Eye (tissue), 1 donor: ENCODE measurements at regions not wholly inside any gene's neighbourhood (a gene's known extent, or its start where the extent isn't known, plus 50 kb on each side); places are given as distances from the start of the nearest gene placed in this dataset.

Experiments used
- DNase-seq: peaks from one replicate; pipeline ENCODE4 v3.0.0-alpha.2; 2015

- no peak for DNase-seq
Measured at GRCh38 chr2:48851161-48851560, 95.6 kb upstream of the LHCGR start.

- no peak for DNase-seq
Measured at GRCh38 chr2:48849770-48850169, 94.2 kb upstream of the LHCGR start.

GRCh38 chr2:48845684-48846083 is 90.2 kb upstream of the LHCGR start:
- DNase-seq, result peak; percentile 16

- DNase-seq, result no peak
Measured at GRCh38 chr2:48844417-48845155, 89.1 kb upstream of the LHCGR start.

- DNase-seq, result no peak
Measured at GRCh38 chr2:48841126-48841525, 85.6 kb upstream of the LHCGR start.

GRCh38 chr2:48838029-48838428 is 82.5 kb upstream of the LHCGR start:
- DNase-seq, result no peak

- DNase-seq, result no peak
Measured at GRCh38 chr2:48829569-48829968, 74.0 kb upstream of the LHCGR start.

GRCh38 chr2:48829036-48829435 is 73.5 kb upstream of the LHCGR start:
- no peak for DNase-seq

- no peak for DNase-seq
Measured at GRCh38 chr2:48826986-48827385, 71.5 kb upstream of the LHCGR start.

- DNase-seq, result no peak
Measured at GRCh38 chr2:48824116-48824515, 68.6 kb upstream of the LHCGR start.

- DNase-seq, result peak; percentile 1
Measured at GRCh38 chr2:48819206-48819735, 63.7 kb upstream of the LHCGR start.

GRCh38 chr2:48817355-48817754 is 61.8 kb upstream of the LHCGR start:
- no peak for DNase-seq

- no peak for DNase-seq
Measured at GRCh38 chr2:48812416-48812815, 56.9 kb upstream of the LHCGR start.

GRCh38 chr2:48808311-48808710 is 52.8 kb upstream of the LHCGR start:
- no peak for DNase-seq
